Keratinocyte (primary cell): ENCODE measurements at regions not wholly inside any gene's neighbourhood (a gene's known extent, or its start where the extent isn't known, plus 50 kb on each side); places are given as distances from the start of the nearest gene placed in this dataset.

Experiments
- DNase-seq: peaks from one replicate; pipeline ENCODE4 v3.0.0-alpha.2; 2011; ENCODE audit warnings: low read depth, missing footprints, low spot score
- FAIRE-seq: peaks from 2 replicates; lab custom pipeline; 2011; peaks lifted over from hg19 to GRCh38; lab: Jason Lieb, UNC
- H2AFZ ChIP-seq: 2 replicates; pipeline ENCODE4 v1.6.0; 2012; ENCODE audit warnings: low read length, control low read depth, inconsistent platforms; ENCODE audit not compliant: control insufficient read depth
- H3K27ac ChIP-seq: 2 replicates; pipeline ENCODE4 v1.5.1; 2011; ENCODE audit warnings: low read length; ENCODE audit not compliant: control insufficient read depth, insufficient read depth
- H3K27me3 ChIP-seq: 3 replicates; pipeline ENCODE4 v1.6.0; 2011; ENCODE audit warnings: low read length; ENCODE audit not compliant: control insufficient read depth, insufficient read depth; ENCODE audit errors: extremely low read depth
- H3K36me3 ChIP-seq, 2 experiments: 2 replicates in 1 of 2; 3 replicates in 1 of 2; pipeline ENCODE4 v1.5.1; 2011; ENCODE audit warnings: low read length in 2 of 2, mild to moderate bottlenecking in 1 of 2; ENCODE audit not compliant: control insufficient read depth in 2 of 2, insufficient read depth in 2 of 2; ENCODE audit errors: extremely low read depth in 1 of 2
- H3K4me1 ChIP-seq: 3 replicates; pipeline ENCODE4 v1.5.1; 2011; ENCODE audit warnings: low read length; ENCODE audit not compliant: control insufficient read depth, insufficient read depth; ENCODE audit errors: extremely low read depth
- H3K4me2 ChIP-seq: 3 replicates; pipeline ENCODE4 v1.6.0; 2011; ENCODE audit warnings: low read depth, low read length; ENCODE audit not compliant: control insufficient read depth, insufficient read depth; ENCODE audit errors: extremely low read depth
- H3K4me3 ChIP-seq, 3 experiments: fragments of 200-600 bp in 1 of 3; sonication (generic) in 1 of 3; 2 replicates in 2 of 3; 3 replicates in 1 of 3; pipeline ENCODE4 v1.5.1; 2011 to 2016; ENCODE audit warnings: low read length in 3 of 3, mild to moderate bottlenecking in 3 of 3, control low read depth in 2 of 3, inconsistent platforms in 1 of 3, low read depth in 1 of 3, mixed read lengths in 1 of 3, mixed run types in 1 of 3, moderate library complexity in 1 of 3; ENCODE audit not compliant: control insufficient read depth in 2 of 3, insufficient read depth in 2 of 3; ENCODE audit errors: extremely low read depth in 1 of 3
- H3K79me2 ChIP-seq: 2 replicates; pipeline ENCODE4 v1.6.0; 2012; ENCODE audit warnings: low read length; ENCODE audit not compliant: control insufficient read depth, insufficient read depth
- H3K9ac ChIP-seq: 3 replicates; pipeline ENCODE4 v1.6.0; 2011; ENCODE audit warnings: low read length; ENCODE audit not compliant: control insufficient read depth, insufficient read depth; ENCODE audit errors: extremely low read depth
- H3K9me1 ChIP-seq: 3 replicates; pipeline ENCODE4 v1.6.0; 2011; ENCODE audit warnings: low read length; ENCODE audit not compliant: control insufficient read depth, insufficient read depth; ENCODE audit errors: extremely low read depth
- H3K9me3 ChIP-seq: 2 replicates; pipeline ENCODE4 v1.5.1; 2012; ENCODE audit warnings: low read depth, low read length; ENCODE audit not compliant: control insufficient read depth
- H4K20me1 ChIP-seq: 3 replicates; pipeline ENCODE4 v1.6.0; 2011; ENCODE audit warnings: low read length; ENCODE audit not compliant: control insufficient read depth, insufficient read depth; ENCODE audit errors: extremely low read depth
- CTCF ChIP-seq, 3 experiments: IDR thresholded peaks in 1 of 3; conservative IDR thresholded peaks in 1 of 3; optimal IDR thresholded peaks in 1 of 3; 2 replicates in 2 of 3; 3 replicates in 1 of 3; pipeline versions ENCODE3 to v1.5.1; 2011; ENCODE audit warnings: low read length in 3 of 3, mild to moderate bottlenecking in 3 of 3, moderate library complexity in 2 of 3, control low read depth in 1 of 3, inconsistent platforms in 1 of 3; ENCODE audit not compliant: insufficient read depth in 2 of 3; ENCODE audit errors: extremely low read depth in 1 of 3
- EZH2 ChIP-seq: IDR thresholded peaks from one replicate; pipeline ENCODE4 v1.6.1; 2012; ENCODE audit warnings: inconsistent platforms, mild to moderate bottlenecking, low read length, moderate library complexity
- dilution Hi-C: fragments of 300-500 bp; cut with MboI; formaldehyde crosslinking; loops from one replicate; pipeline ENCODE4 v1.7.0; 2020; ENCODE audit warnings: low sequenced_read_pairs; ENCODE audit not compliant: extremely low pct_ligation_motif_present

DNA sequence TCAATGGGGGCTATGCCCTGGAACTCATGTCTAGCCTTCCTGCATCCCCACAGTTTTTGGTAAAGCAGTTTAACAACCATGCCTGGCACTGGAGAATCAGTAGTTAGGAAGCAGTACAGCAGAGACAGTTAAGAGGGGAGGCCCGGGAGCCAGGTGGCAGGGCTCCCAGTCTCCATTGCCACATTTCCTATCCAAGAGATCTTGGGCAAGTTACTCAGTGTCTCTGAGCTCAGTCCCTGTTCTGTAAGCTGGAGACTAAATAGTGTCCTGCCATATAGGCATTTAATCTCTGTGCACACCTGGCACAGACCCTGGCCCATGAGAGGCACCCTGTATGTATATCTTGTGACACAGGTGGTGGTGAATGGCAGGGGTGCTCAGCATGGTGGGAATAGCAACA is 156.1 kb upstream of the EOLA2 start:
- no peaks in the 10 kb centered on the region for H3K36me3 ChIP-seq
- dilution Hi-C loops = no loop called here

DNA sequence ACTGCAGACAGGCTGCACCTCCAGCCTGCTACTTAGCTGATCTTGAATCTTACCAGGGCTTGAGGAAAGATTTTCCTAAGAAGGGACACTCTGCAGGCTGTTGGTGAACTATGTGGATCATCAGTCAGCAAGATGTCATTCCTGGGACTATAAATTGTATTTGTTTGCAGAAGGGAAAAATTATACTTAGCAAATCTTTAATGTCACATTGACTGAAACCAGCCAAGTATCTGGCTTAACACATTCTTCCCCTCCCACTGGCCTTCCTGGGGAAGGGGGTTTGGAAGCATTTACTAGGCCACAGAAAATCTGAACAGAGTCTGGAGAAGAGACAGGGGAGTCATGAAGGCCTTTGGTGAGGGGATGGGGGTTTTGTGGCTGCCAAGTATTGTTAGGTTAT is 156.7 kb upstream of the EOLA2 start:
- no peaks in the 10 kb centered on the region for H3K36me3 ChIP-seq
- no peaks in the 10 kb centered on the region for H3K79me2 ChIP-seq
- no peak overlapping the region for H3K4me3 ChIP-seq
- no peaks in the 10 kb centered on the region for H3K27me3 ChIP-seq
- H3K9me3 ChIP-seq = no peaks in the 10 kb centered on the region
- no peak overlapping the region for H3K4me2 ChIP-seq
- DNase-seq (no peak), FAIRE-seq (no peak)
- no peaks in the 10 kb centered on the region for H4K20me1 ChIP-seq
- H3K27ac ChIP-seq = no peak overlapping the region
- no peaks in the 10 kb centered on the region for H3K4me1 ChIP-seq
- no peak for TF ChIP-seq EZH2
- TF ChIP-seq CTCF (optimal IDR thresholded peaks at IDR 0.05 in 1 of 3, IDR thresholded peaks at IDR 0.05 in 1 of 3, conservative IDR thresholded peaks at IDR 0.05 in 1 of 3; ENCODE audit: extremely low read depth in 1 of 3, insufficient read depth in 2 of 3, low read length in 3 of 3) = no peak
- dilution Hi-C loops = no loop called here
- no peaks in the 10 kb centered on the region for H3K9me1 ChIP-seq
- H3K9ac ChIP-seq = no peak overlapping the region
- no peak overlapping the region for H2AFZ ChIP-seq

More for the DNA sequence above, 156.1 kb upstream of the EOLA2 start:
- Histone ChIP-seq H3K4me2 (no peak overlapping the region), H3K9me1 (no peaks in the 10 kb centered on the region), H3K9ac (no peak overlapping the region), H3K27me3 (no peaks in the 10 kb centered on the region), H2AFZ (no peak overlapping the region), H4K20me1 (no peaks in the 10 kb centered on the region), H3K4me1 (no peaks in the 10 kb centered on the region), H3K79me2 (no peaks in the 10 kb centered on the region), H3K9me3 (no peaks in the 10 kb centered on the region), H3K27ac (no peak overlapping the region), H3K4me3 (no peak overlapping the region)
- DNase-seq (no peak), FAIRE-seq (no peak)
- TF ChIP-seq EZH2 (no peak), CTCF (optimal IDR thresholded peaks at IDR 0.05 in 1 of 3, IDR thresholded peaks at IDR 0.05 in 1 of 3, conservative IDR thresholded peaks at IDR 0.05 in 1 of 3; ENCODE audit: extremely low read depth in 1 of 3, insufficient read depth in 2 of 3, low read length in 3 of 3) (no peak)
